ENCODE measurements at regions not wholly inside any gene's neighbourhood (a gene's known extent, or its start where the extent isn't known, plus 50 kb on each side); places are given as distances from the start of the nearest gene placed in this dataset.

DNA sequence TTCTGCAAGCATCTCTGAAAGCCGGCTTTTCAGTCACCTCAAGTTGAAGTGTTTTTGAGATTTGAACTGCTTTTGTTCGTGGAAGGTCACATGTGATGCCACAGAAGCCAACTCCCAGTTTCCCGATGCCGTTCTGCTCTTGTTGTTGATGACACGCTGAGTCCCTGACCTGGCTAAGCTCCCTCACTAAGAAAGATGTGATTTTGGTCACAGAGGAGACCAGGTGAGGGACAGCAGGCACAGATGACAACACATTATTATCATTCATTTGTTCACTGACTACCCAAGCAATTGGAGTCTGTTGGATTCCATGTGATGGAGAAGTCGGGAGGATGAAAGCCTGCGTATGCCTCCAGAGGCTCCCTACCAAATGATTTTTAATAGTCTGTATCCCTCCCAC lies 822.4 kb upstream of the RBFOX1 start:
- no peaks in the 10 kb centered on the region for H3K36me3 ChIP-seq (ENCODE audit: insufficient read depth, low read length)
- no peak overlapping the region for H3K4me2 ChIP-seq (ENCODE audit: low read length)
- H3K79me2 ChIP-seq (ENCODE audit: insufficient read depth, low read depth, low read length), result no peaks in the 10 kb centered on the region
- H3K27ac ChIP-seq (ENCODE audit: low read depth, low read length, poor library complexity, severe bottlenecking), result no peak overlapping the region
- TF ChIP-seq, protein P1, sequence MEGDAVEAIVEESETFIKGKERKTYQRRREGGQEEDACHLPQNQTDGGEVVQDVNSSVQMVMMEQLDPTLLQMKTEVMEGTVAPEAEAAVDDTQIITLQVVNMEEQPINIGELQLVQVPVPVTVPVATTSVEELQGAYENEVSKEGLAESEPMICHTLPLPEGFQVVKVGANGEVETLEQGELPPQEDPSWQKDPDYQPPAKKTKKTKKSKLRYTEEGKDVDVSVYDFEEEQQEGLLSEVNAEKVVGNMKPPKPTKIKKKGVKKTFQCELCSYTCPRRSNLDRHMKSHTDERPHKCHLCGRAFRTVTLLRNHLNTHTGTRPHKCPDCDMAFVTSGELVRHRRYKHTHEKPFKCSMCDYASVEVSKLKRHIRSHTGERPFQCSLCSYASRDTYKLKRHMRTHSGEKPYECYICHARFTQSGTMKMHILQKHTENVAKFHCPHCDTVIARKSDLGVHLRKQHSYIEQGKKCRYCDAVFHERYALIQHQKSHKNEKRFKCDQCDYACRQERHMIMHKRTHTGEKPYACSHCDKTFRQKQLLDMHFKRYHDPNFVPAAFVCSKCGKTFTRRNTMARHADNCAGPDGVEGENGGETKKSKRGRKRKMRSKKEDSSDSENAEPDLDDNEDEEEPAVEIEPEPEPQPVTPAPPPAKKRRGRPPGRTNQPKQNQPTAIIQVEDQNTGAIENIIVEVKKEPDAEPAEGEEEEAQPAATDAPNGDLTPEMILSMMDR (conservative IDR thresholded peaks at IDR 0.05; ENCODE audit: low read length), result no peak
- no peak for TF ChIP-seq EZH2phosphoT487 (IDR thresholded peaks at IDR 0.05; ENCODE audit: borderline replicate concordance, low read depth, low read length)
- H3K9me3 ChIP-seq (ENCODE audit: low read length), result no peaks in the 10 kb centered on the region
- no peak overlapping the region for H3K4me3 ChIP-seq (ENCODE audit: low read depth, low read length, poor library complexity, severe bottlenecking)
- H3K4me1 ChIP-seq (ENCODE audit: insufficient read depth, low read length, poor library complexity, severe bottlenecking), result no peaks in the 10 kb centered on the region
- H2AFZ ChIP-seq (ENCODE audit: low read length), result no peak overlapping the region
- no TSS peak for BruUV-seq (replicated peaks)
- CTCF ChIA-PET (ENCODE audit: unreplicated experiment), result no interaction called here
- DNase-seq (ENCODE audit: low spot score), result no peak
- POLR2A ChIA-PET, result no interaction called here
- no peaks in the 10 kb centered on the region for H3K9me2 ChIP-seq (ENCODE audit: insufficient read depth, low read length)
- no peaks in the 10 kb centered on the region for H4K20me1 ChIP-seq (ENCODE audit: insufficient read depth, low read length)
- intact Hi-C loops (cut with micrococcal nuclease; ENCODE audit: unreplicated experiment), result no loop called here

DNA sequence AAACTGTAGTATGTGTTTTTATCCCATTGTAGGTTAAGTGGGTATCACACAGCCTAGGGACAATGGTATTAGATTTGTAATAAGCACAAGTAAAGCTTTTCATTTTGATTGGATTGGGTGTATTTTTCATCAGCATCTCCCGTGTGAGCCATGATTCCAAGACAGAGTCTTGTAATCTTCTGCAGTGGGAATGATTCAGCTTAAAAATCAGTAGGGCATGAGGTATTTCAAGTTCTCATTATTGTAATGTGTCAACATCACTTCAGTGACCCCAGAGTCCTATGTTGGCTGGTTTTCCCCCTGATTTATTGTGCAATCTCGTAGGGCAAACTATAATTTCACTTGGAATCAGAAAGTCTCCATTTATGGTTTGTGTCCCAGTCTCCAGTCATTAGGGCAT lies 833.2 kb upstream of the RBFOX1 start:
- H3K9me2 ChIP-seq (ENCODE audit: insufficient read depth, low read length), result no peaks in the 10 kb centered on the region
- H4K20me1 ChIP-seq (ENCODE audit: insufficient read depth, low read length), result no peaks in the 10 kb centered on the region
- H3K4me3 ChIP-seq (ENCODE audit: low read depth, low read length, poor library complexity, severe bottlenecking), result no peak overlapping the region
- no peak overlapping the region for H2AFZ ChIP-seq (ENCODE audit: low read length)
- H3K4me1 ChIP-seq (ENCODE audit: insufficient read depth, low read length, poor library complexity, severe bottlenecking), result no peaks in the 10 kb centered on the region
- TF ChIP-seq, protein P1 (conservative IDR thresholded peaks at IDR 0.05; ENCODE audit: low read length), result no peak
- TF ChIP-seq EZH2phosphoT487 (IDR thresholded peaks at IDR 0.05; ENCODE audit: borderline replicate concordance, low read depth, low read length), result no peak
- H3K36me3 ChIP-seq (ENCODE audit: insufficient read depth, low read length), result no peaks in the 10 kb centered on the region
- no peak overlapping the region for H3K4me2 ChIP-seq (ENCODE audit: low read length)
- BruUV-seq (replicated peaks), result no TSS peak
- DNase-seq (ENCODE audit: low spot score), result no peak
- H3K27ac ChIP-seq (ENCODE audit: low read depth, low read length, poor library complexity, severe bottlenecking), result no peak overlapping the region
- H3K79me2 ChIP-seq (ENCODE audit: insufficient read depth, low read depth, low read length), result no peaks in the 10 kb centered on the region
- ChIA-PET POLR2A (no interaction called here), CTCF (ENCODE audit: unreplicated experiment) (no interaction called here)
- H3K9me3 ChIP-seq (ENCODE audit: low read length), result no peaks in the 10 kb centered on the region
- intact Hi-C loops (cut with micrococcal nuclease; ENCODE audit: unreplicated experiment), result no loop called here

DNA sequence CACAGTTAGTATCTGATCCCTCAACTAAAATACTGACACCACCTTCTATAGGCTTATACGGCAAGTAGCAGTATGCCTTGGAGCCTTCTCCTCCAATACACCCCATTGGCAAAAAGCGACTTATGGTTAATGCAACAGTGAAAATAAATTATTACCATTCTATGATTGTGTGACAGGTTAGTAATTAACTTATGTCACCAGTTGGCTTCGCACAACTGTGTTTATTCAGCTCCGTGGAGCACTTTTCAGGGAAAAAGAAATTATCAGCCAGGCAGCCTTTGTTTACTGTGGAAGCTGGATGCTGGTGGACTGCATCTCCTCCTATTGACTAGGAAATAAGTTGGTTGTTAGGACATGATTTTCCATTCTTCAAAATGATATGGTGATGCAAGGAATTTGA lies 833.8 kb upstream of the RBFOX1 start:
- Histone ChIP-seq H3K4me2 (ENCODE audit: low read length) (no peak overlapping the region), H2AFZ (ENCODE audit: low read length) (no peak overlapping the region), H3K4me3 (ENCODE audit: low read depth, low read length, poor library complexity, severe bottlenecking) (no peak overlapping the region), H3K4me1 (ENCODE audit: insufficient read depth, low read length, poor library complexity, severe bottlenecking) (no peaks in the 10 kb centered on the region), H3K27ac (ENCODE audit: low read depth, low read length, poor library complexity, severe bottlenecking) (no peak overlapping the region), H3K79me2 (ENCODE audit: insufficient read depth, low read depth, low read length) (no peaks in the 10 kb centered on the region), H3K9me2 (ENCODE audit: insufficient read depth, low read length) (no peaks in the 10 kb centered on the region), H4K20me1 (ENCODE audit: insufficient read depth, low read length) (no peaks in the 10 kb centered on the region), H3K9me3 (ENCODE audit: low read length) (no peaks in the 10 kb centered on the region), H3K36me3 (ENCODE audit: insufficient read depth, low read length) (no peaks in the 10 kb centered on the region)
- no peak for DNase-seq (ENCODE audit: low spot score)
- POLR2A ChIA-PET, result no interaction called here
- no TSS peak for BruUV-seq (replicated peaks)
- CTCF ChIA-PET (ENCODE audit: unreplicated experiment), result no interaction called here
- intact Hi-C loops (cut with micrococcal nuclease; ENCODE audit: unreplicated experiment), result no loop called here
- TF ChIP-seq, protein P1 (conservative IDR thresholded peaks at IDR 0.05; ENCODE audit: low read length), result no peak
- TF ChIP-seq EZH2phosphoT487 (IDR thresholded peaks at IDR 0.05; ENCODE audit: borderline replicate concordance, low read depth, low read length), result no peak
